Transverse colon (tissue), 4 donors: ENCODE measurements at regions not wholly inside any gene's neighbourhood (a gene's known extent, or its start where the extent isn't known, plus 50 kb on each side); places are given as distances from the start of the nearest gene placed in this dataset.

ENCODE experiments used
- DNase-seq: peaks from one replicate; pipeline ENCODE4 v3.0.0-alpha.2; 2019
- H3K27ac ChIP-seq, 4 donors: fragments of 200-600 bp; sonication (generic); 2 replicates each; pipeline ENCODE4 v1.5.1; 2016 to 2018; ENCODE audit warnings: inconsistent platforms in 4 of 4
- H3K27me3 ChIP-seq: fragments of 200-600 bp; sonication (generic); 2 replicates; pipeline ENCODE4 v1.5.1; 2017; ENCODE audit warnings: inconsistent platforms
- H3K36me3 ChIP-seq, 4 donors: fragments of 200-600 bp; sonication (generic); 2 replicates each; pipeline ENCODE4 v1.5.1; 2017 to 2019; ENCODE audit warnings: inconsistent platforms in 4 of 4
- H3K4me1 ChIP-seq, 4 donors: fragments of 200-600 bp; sonication (generic); 2 replicates each; pipeline ENCODE4 v1.5.1; 2017 to 2020; ENCODE audit warnings: inconsistent platforms in 4 of 4
- H3K4me3 ChIP-seq, 4 donors: fragments of 200-600 bp; sonication (generic); 1 replicate in 1 of 4; 2 replicates in 3 of 4; pipeline versions ENCODE4 v1.5.1 to v1.6.1; 2017 to 2019; ENCODE audit warnings: inconsistent platforms in 4 of 4
- H3K9me3 ChIP-seq, 2 donors: fragments of 200-600 bp; sonication (generic); 2 replicates each; pipeline ENCODE4 v1.5.1; 2017 to 2019; ENCODE audit warnings: inconsistent platforms in 2 of 2
- EP300 ChIP-seq: sonication (generic); formaldehyde crosslinking; IDR thresholded peaks from one replicate; pipeline ENCODE4 v1.6.1; 2017; ENCODE audit warnings: antibody characterized with exemption, low read depth
- POLR2A ChIP-seq: fragments of 450-650 bp; IDR thresholded peaks from one replicate; pipeline ENCODE4 v1.6.1; 2016; ENCODE audit warnings: antibody characterized with exemption, mild to moderate bottlenecking, moderate library complexity
- POLR2AphosphoS5 ChIP-seq, 3 donors: sonication (generic); formaldehyde crosslinking; IDR thresholded peaks; one replicate each; pipeline ENCODE4 v1.6.1; 2016; ENCODE audit warnings: antibody characterized with exemption in 3 of 3
- WGBS, 2 donors: methylation state at CpG; one replicate each; pipeline ENCODE4 v1.1.5; 2018; ENCODE audit warnings: low coverage in 1 of 2; 5-methylcytosine and 5-hydroxymethylcytosine counted together
- in situ Hi-C, 4 donors: fragments of 200-750 bp; cut with MboI; loops; one replicate each; pipeline versions ENCODE4 v1.15.0 to v1.15.1; 2017; ENCODE audit warnings: low sequenced_read_pairs in 3 of 4, low pct_ligation_motif_present in 1 of 4, low pct_unique_long_range_greater_than_20kb in 1 of 4
- intact Hi-C: fragments of 100-400 bp; cut with DNase I; formaldehyde crosslinking; loops from one replicate; pipeline ENCODE4 v1.15.1; 2023; ENCODE audit warnings: low total_unique reads
- TF ChIP-seq, protein P1 (sequence below), 5 experiments: fragments of 200-600 bp in 3 of 5; fragments of 450-650 bp in 2 of 5; sonication (generic) in 3 of 5; IDR thresholded peaks; 1 replicate in 2 of 5; 2 replicates in 3 of 5; pipeline ENCODE4 v1.5.1; 2016 to 2017; ENCODE audit warnings: antibody characterized with exemption in 5 of 5, inconsistent platforms in 3 of 5, mild to moderate bottlenecking in 2 of 5, moderate library complexity in 1 of 5

GRCh38 chr5:38751103-38751502 is 94.7 kb upstream of the OSMR start:
- in situ Hi-C loops: no loop called here
- TF ChIP-seq POLR2A (no peak), EP300 (no peak), POLR2AphosphoS5 (IDR thresholded peaks at IDR 0.05) (no peak)
- TF ChIP-seq, protein P1, sequence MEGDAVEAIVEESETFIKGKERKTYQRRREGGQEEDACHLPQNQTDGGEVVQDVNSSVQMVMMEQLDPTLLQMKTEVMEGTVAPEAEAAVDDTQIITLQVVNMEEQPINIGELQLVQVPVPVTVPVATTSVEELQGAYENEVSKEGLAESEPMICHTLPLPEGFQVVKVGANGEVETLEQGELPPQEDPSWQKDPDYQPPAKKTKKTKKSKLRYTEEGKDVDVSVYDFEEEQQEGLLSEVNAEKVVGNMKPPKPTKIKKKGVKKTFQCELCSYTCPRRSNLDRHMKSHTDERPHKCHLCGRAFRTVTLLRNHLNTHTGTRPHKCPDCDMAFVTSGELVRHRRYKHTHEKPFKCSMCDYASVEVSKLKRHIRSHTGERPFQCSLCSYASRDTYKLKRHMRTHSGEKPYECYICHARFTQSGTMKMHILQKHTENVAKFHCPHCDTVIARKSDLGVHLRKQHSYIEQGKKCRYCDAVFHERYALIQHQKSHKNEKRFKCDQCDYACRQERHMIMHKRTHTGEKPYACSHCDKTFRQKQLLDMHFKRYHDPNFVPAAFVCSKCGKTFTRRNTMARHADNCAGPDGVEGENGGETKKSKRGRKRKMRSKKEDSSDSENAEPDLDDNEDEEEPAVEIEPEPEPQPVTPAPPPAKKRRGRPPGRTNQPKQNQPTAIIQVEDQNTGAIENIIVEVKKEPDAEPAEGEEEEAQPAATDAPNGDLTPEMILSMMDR (IDR thresholded peaks at IDR 0.05): no peak
- Histone ChIP-seq H3K36me3 (no peaks in the 10 kb centered on the region), H3K4me3 (no peak overlapping the region), H3K27me3 (no peaks in the 10 kb centered on the region), H3K4me1 (no peaks in the 10 kb centered on the region), H3K9me3 (no peaks in the 10 kb centered on the region), H3K27ac (no peak overlapping the region)
- WGBS, 2 donors: 63 to 70% methylated on average over 3 to 4 of the region's 4 CpGs
- DNase-seq: no peak
- intact Hi-C loops: no loop called here

- Histone ChIP-seq H3K4me3 (no peak overlapping the region), H3K27me3 (no peaks in the 10 kb centered on the region), H3K36me3 (no peaks in the 10 kb centered on the region), H3K4me1 (no peaks in the 10 kb centered on the region), H3K9me3 (no peaks in the 10 kb centered on the region), H3K27ac (no peak overlapping the region)
- intact Hi-C loops: no loop called here
- DNase-seq: no peak
- in situ Hi-C loops: no loop called here
- WGBS, 2 donors: 88 to 100% methylated on average over 2 to 6 of the region's 6 CpGs
- TF ChIP-seq EP300 (no peak), POLR2A (no peak), POLR2AphosphoS5 (IDR thresholded peaks at IDR 0.05) (no peak)
- TF ChIP-seq, protein P1 (IDR thresholded peaks at IDR 0.05): no peak
These were observed 93.7 kb upstream of the OSMR start for GRCh38 chr5:38752012-38752536.

DNA sequence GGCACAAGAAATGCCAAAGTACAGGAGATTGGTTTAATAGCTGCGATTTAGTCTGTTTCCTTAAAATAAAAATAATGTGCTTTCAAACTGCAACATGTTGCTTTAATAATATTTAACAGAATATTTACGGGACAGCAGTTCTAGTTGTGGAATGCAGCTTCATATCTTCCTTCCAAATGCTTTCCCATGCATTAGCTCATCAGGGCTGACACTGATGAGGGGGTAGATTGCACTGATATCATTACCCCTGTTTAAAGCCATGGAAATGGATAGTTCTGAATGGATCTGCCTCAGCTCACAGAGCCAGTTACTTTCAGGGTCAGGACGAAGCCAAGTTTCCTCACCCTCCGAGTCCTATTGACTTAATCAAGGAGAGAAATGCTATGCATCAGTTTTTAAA is 93.2 kb upstream of the OSMR start:
- TF ChIP-seq EP300 (no peak), POLR2A (no peak), POLR2AphosphoS5 (IDR thresholded peaks at IDR 0.05) (no peak)
- TF ChIP-seq, protein P1 (IDR thresholded peaks at IDR 0.05): no peak
- WGBS, 2 donors: 80 to 83% methylated on average over 3 to 4 of the region's 4 CpGs
- Histone ChIP-seq H3K36me3 (no peaks in the 10 kb centered on the region), H3K4me3 (no peak overlapping the region), H3K27me3 (no peaks in the 10 kb centered on the region), H3K9me3 (no peaks in the 10 kb centered on the region), H3K4me1 (no peaks in the 10 kb centered on the region), H3K27ac (no peak overlapping the region)
- intact Hi-C loops (no loop called here), in situ Hi-C loops (no loop called here)
- no peak for DNase-seq

DNA sequence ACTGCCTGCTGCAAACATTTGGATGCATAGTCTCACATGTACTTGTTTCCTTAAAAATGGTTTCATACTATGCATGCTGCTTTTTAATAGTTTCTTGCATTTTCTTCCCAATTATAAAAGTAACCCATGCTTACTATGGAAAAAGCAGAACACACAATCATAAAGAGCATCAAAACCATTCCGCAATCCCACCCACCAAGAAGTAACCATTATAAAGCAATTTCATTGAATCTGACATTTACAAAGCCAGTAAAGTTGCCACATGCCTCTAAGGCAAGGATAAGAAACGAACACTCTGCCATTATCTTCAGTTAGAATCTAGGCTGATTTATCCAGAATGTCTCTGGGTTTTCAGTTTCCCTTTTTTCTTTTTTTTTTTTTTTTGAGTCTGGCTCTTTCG is 92.7 kb upstream of the OSMR start:
- TF ChIP-seq POLR2A: no peak
- TF ChIP-seq POLR2AphosphoS5 (IDR thresholded peaks at IDR 0.05): no peak
- TF ChIP-seq, protein P1 (IDR thresholded peaks at IDR 0.05): no peak
- Histone ChIP-seq H3K9me3 (no peaks in the 10 kb centered on the region), H3K4me1 (no peaks in the 10 kb centered on the region), H3K27me3 (no peaks in the 10 kb centered on the region), H3K4me3 (no peak overlapping the region), H3K27ac (no peak overlapping the region), H3K36me3 (no peaks in the 10 kb centered on the region)
- in situ Hi-C loops: no loop called here
- intact Hi-C loops: no loop called here
- DNase-seq: no peak
- 41 to 82% methylated on average over 2 to 3 of the region's 3 CpGs for WGBS, 2 donors
